H1 (cell line): ENCODE measurements at regions not wholly inside any gene's neighbourhood (a gene's known extent, or its start where the extent isn't known, plus 50 kb on each side); places are given as distances from the start of the nearest gene placed in this dataset.

Experiments used
- CTCF ChIA-PET: fragments of 300-600 bp; sonication (Branson Sonifier 250); formaldehyde crosslinking; loops from one replicate; lab custom pipeline; 2021; ENCODE audit not compliant: partially characterized antibody; lab: Charles Lee
- POLR2A ChIA-PET: fragments of 300-600 bp; sonication (Branson Sonifier 250); formaldehyde crosslinking; loops from one replicate; lab custom pipeline; 2021; ENCODE audit warnings: inconsistent platforms; ENCODE audit not compliant: partially characterized antibody; lab: Charles Lee
- DNase-seq, 2 experiments: peaks; one replicate each; pipeline versions ENCODE4 v3.0.0 to v3.0.0-alpha.2; 2010 to 2022; ENCODE audit warnings: low spot score in 2 of 2, low read depth in 1 of 2, mixed read lengths in 1 of 2
- FAIRE-seq: peaks from 2 replicates; lab custom pipeline; 2011; peaks lifted over from hg19 to GRCh38; lab: Jason Lieb, UNC
- H2AFZ ChIP-seq: 2 replicates; pipeline ENCODE4 v1.8.1; 2012; ENCODE audit warnings: low read length, inconsistent platforms
- H2AK5ac ChIP-seq: 2 replicates; pipeline ENCODE4 v1.6.1; 2013; ENCODE audit warnings: low read depth, low read length
- H2BK120ac ChIP-seq: replicated peaks from 2 replicates; pipeline ENCODE3; 2013; ENCODE audit warnings: low read depth, low read length, inconsistent platforms
- H2BK12ac ChIP-seq: 2 replicates; pipeline ENCODE4 v1.6.1; 2013; ENCODE audit warnings: low read depth, low read length
- H2BK15ac ChIP-seq: 2 replicates; pipeline ENCODE4 v1.6.1; 2013; ENCODE audit warnings: low read length
- H2BK20ac ChIP-seq: 2 replicates; pipeline ENCODE4 v1.6.1; 2013; ENCODE audit warnings: low read length
- H2BK5ac ChIP-seq: 2 replicates; pipeline ENCODE4 v1.6.1; 2013; ENCODE audit warnings: low read depth, low read length
- H3K14ac ChIP-seq: 2 replicates; pipeline ENCODE4 v1.6.1; 2013; ENCODE audit warnings: inconsistent platforms; ENCODE audit not compliant: insufficient read length
- H3K18ac ChIP-seq: 2 replicates; pipeline ENCODE4 v1.6.1; 2013; ENCODE audit warnings: low read length; ENCODE audit errors: extremely low read depth
- H3K23ac ChIP-seq: 2 replicates; pipeline ENCODE4 v1.6.1; 2013; ENCODE audit warnings: inconsistent platforms; ENCODE audit not compliant: insufficient read length
- H3K23me2 ChIP-seq: 2 replicates; pipeline ENCODE4 v1.6.1; 2013; ENCODE audit warnings: low read depth, low read length
- H3K27ac ChIP-seq: 2 replicates; pipeline ENCODE4 v1.6.1; 2011; ENCODE audit warnings: low read depth, low read length, inconsistent platforms
- H3K27me3 ChIP-seq, 4 experiments: replicated peaks in 1 of 4; 1 replicate in 1 of 4; 2 replicates in 3 of 4; pipeline versions ENCODE4 v1.6.1 to v1.8.1; 2011 to 2013; ENCODE audit warnings: low read length in 3 of 4, mild to moderate bottlenecking in 3 of 4, inconsistent platforms in 2 of 4, mixed read lengths in 2 of 4, moderate library complexity in 1 of 4; ENCODE audit not compliant: control insufficient read depth in 3 of 4, insufficient read depth in 3 of 4; ENCODE audit errors: extremely low read depth in 1 of 4
- H3K36me3 ChIP-seq, 4 experiments: 2 replicates each; pipeline versions ENCODE4 v1.6.1 to v1.8.1; 2011 to 2013; ENCODE audit warnings: mild to moderate bottlenecking in 4 of 4, low read length in 3 of 4, moderate library complexity in 2 of 4, control low read depth in 1 of 4, inconsistent platforms in 1 of 4; ENCODE audit not compliant: insufficient read depth in 4 of 4, control insufficient read depth in 2 of 4
- H3K4ac ChIP-seq: replicated peaks from 2 replicates; pipeline ENCODE3; 2013; ENCODE audit warnings: low read length, low read depth, mixed read lengths, inconsistent platforms; ENCODE audit not compliant: insufficient read length
- H3K4me1 ChIP-seq, 4 experiments: replicated peaks in 1 of 4; 1 replicate in 1 of 4; 2 replicates in 3 of 4; pipeline versions ENCODE4 v1.6.1 to v1.8.1; 2011 to 2013; ENCODE audit warnings: low read length in 3 of 4, inconsistent platforms in 2 of 4, mixed read lengths in 1 of 4; ENCODE audit not compliant: insufficient read depth in 4 of 4, control insufficient read depth in 3 of 4
- H3K4me2 ChIP-seq, 2 experiments: 2 replicates each; pipeline versions ENCODE4 v1.6.1 to v1.8.1; 2011 to 2013; ENCODE audit warnings: low read depth in 2 of 2, low read length in 2 of 2, control low read depth in 1 of 2, inconsistent platforms in 1 of 2, mild to moderate bottlenecking in 1 of 2; ENCODE audit not compliant: insufficient read depth in 1 of 2
- H3K4me3 ChIP-seq, 4 experiments: fragments of 200-600, 300-600 bp in 1 of 4; sonication (generic), shearing (Covaris generic), sonication (Bioruptor Twin) in 1 of 4; 2 replicates each; pipeline versions ENCODE4 v1.5.1 to v1.8.1; 2011 to 2016; ENCODE audit warnings: low read length in 4 of 4, low read depth in 3 of 4, control low read depth in 2 of 4, inconsistent platforms in 2 of 4, mild to moderate bottlenecking in 2 of 4, mixed read lengths in 1 of 4, moderate library complexity in 1 of 4; ENCODE audit not compliant: insufficient read depth in 2 of 4; ENCODE audit errors: extremely low read depth in 1 of 4
- H3K56ac ChIP-seq: replicated peaks from 2 replicates; pipeline ENCODE3; 2013; ENCODE audit warnings: low read depth, mild to moderate bottlenecking, mixed read lengths, low read length, inconsistent platforms; ENCODE audit not compliant: insufficient read length
- H3K79me1 ChIP-seq: 2 replicates; pipeline ENCODE4 v1.6.1; 2013; ENCODE audit warnings: low read depth, low read length, control low read depth
- H3K79me2 ChIP-seq, 2 experiments: 2 replicates each; pipeline versions ENCODE4 v1.6.1 to v1.8.1; 2012 to 2013; ENCODE audit warnings: low read length in 2 of 2, mild to moderate bottlenecking in 2 of 2, inconsistent platforms in 1 of 2; ENCODE audit not compliant: insufficient read depth in 2 of 2, control insufficient read depth in 1 of 2
- H3K9ac ChIP-seq, 4 experiments: replicated peaks in 1 of 4; 1 replicate in 1 of 4; 2 replicates in 3 of 4; pipeline versions ENCODE4 v1.6.1 to v1.8.1; 2011 to 2013; ENCODE audit warnings: low read depth in 3 of 4, low read length in 3 of 4, control low read depth in 2 of 4, mild to moderate bottlenecking in 2 of 4, moderate library complexity in 2 of 4, inconsistent platforms in 1 of 4; ENCODE audit errors: extremely low read depth in 1 of 4
- H3K9me3 ChIP-seq, 2 experiments: 2 replicates each; pipeline versions ENCODE4 v1.6.1 to v1.8.1; 2012 to 2013; ENCODE audit warnings: mild to moderate bottlenecking in 2 of 2, moderate library complexity in 2 of 2, control low read depth in 1 of 2, inconsistent platforms in 1 of 2, low read depth in 1 of 2, low read length in 1 of 2, mixed read lengths in 1 of 2; ENCODE audit not compliant: insufficient read depth in 2 of 2
- H4K20me1 ChIP-seq, 2 experiments: replicated peaks in 1 of 2; 2 replicates each; pipeline versions ENCODE3 to v1.8.1; 2011 to 2013; ENCODE audit warnings: inconsistent platforms in 2 of 2, low read length in 2 of 2, mild to moderate bottlenecking in 1 of 2; ENCODE audit not compliant: insufficient read depth in 2 of 2, control insufficient read depth in 1 of 2
- H4K5ac ChIP-seq: 2 replicates; pipeline ENCODE4 v1.6.1; 2013; ENCODE audit warnings: low read length, low read depth, mixed read lengths, inconsistent platforms; ENCODE audit not compliant: insufficient read length
- H4K8ac ChIP-seq: 2 replicates; pipeline ENCODE4 v1.8.0; 2013; ENCODE audit warnings: mild to moderate bottlenecking, moderate library complexity, low read length, inconsistent platforms; ENCODE audit not compliant: insufficient read depth; ENCODE audit errors: extremely low read depth
- H4K91ac ChIP-seq: replicated peaks from 2 replicates; pipeline ENCODE3; 2013; ENCODE audit warnings: low read length, mixed read lengths, inconsistent platforms; ENCODE audit not compliant: insufficient read length
- RBBP5 ChIP-seq: IDR thresholded peaks from 2 replicates; pipeline ENCODE4 v1.7.1; 2012; ENCODE audit warnings: low read depth, mild to moderate bottlenecking, inconsistent platforms, low read length, moderate library complexity, borderline replicate concordance

DNA sequence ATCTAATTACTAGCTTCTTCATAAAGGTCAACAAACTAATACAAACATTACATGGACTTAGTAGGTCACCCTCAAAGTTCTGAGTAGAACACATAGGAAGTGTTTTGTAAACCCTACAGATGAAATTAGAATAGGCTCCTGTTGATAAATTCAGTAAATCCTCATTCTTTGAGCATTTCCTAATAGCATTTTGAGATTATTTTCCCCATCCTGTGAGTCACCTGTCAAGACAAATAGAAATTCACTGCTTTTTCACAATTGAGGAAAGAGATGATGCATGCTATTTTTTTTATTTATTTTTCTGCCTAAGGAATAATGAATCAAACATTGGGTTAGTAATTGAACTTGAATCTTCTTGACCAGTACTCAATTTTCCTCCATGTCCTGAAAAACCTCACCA, 666.7 kb upstream of the GOT2 start:
- no peak overlapping the region for H2BK12ac ChIP-seq
- H2BK15ac ChIP-seq = no peak overlapping the region
- FAIRE-seq (no peak), DNase-seq (no peak)
- no peak overlapping the region for H3K27ac ChIP-seq
- no peaks in the 10 kb centered on the region for H3K79me1 ChIP-seq
- no peak overlapping the region for H2AFZ ChIP-seq
- H3K23ac ChIP-seq = no peak overlapping the region
- no peak overlapping the region for H3K4me3 ChIP-seq
- H3K36me3 ChIP-seq = no peaks in the 10 kb centered on the region
- ChIA-PET CTCF (no interaction called here), POLR2A (no interaction called here)
- H4K8ac ChIP-seq = no peak overlapping the region
- H4K20me1 ChIP-seq = no peaks in the 10 kb centered on the region
- no peaks in the 10 kb centered on the region for H3K27me3 ChIP-seq
- no peak overlapping the region for H3K9ac ChIP-seq
- no peak overlapping the region for H3K56ac ChIP-seq
- no peak overlapping the region for H2BK120ac ChIP-seq
- H2BK5ac ChIP-seq = no peak overlapping the region
- H2BK20ac ChIP-seq = no peak overlapping the region
- H3K9me3 ChIP-seq = no peaks in the 10 kb centered on the region
- TF ChIP-seq RBBP5 = no peak
- no peak overlapping the region for H4K5ac ChIP-seq
- H4K91ac ChIP-seq = no peak overlapping the region
- H3K4me2 ChIP-seq = no peak overlapping the region
- H3K23me2 ChIP-seq = no peaks in the 10 kb centered on the region
- H3K4me1 ChIP-seq = no peaks in the 10 kb centered on the region
- no peak overlapping the region for H3K14ac ChIP-seq
- H3K4ac ChIP-seq = no peak overlapping the region
- H3K79me2 ChIP-seq = no peaks in the 10 kb centered on the region
- no peak overlapping the region for H2AK5ac ChIP-seq
- H3K18ac ChIP-seq = no peak overlapping the region
